Ascending aorta (tissue), 2 donors: ENCODE measurements at regions not wholly inside any gene's neighbourhood (a gene's known extent, or its start where the extent isn't known, plus 50 kb on each side); places are given as distances from the start of the nearest gene placed in this dataset.
A peak's percentile ranks its signal among the peaks of the same experiment; 100 is the strongest.

Source experiments
- DNase-seq, 2 donors: peaks; one replicate each; pipeline ENCODE4 v3.0.0-alpha.2; 2019; ENCODE audit warnings: low spot score in 2 of 2
- H3K27ac ChIP-seq, 2 donors: fragments of 200-600 bp; sonication (generic); one replicate each; pipeline ENCODE4 v1.5.1; 2016 to 2017; ENCODE audit warnings: mild to moderate bottlenecking in 1 of 2
- H3K27me3 ChIP-seq: fragments of 200-600 bp; sonication (generic); one replicate; pipeline ENCODE4 v1.5.1; 2017
- H3K36me3 ChIP-seq, 2 donors: fragments of 200-600 bp; sonication (generic); one replicate each; pipeline ENCODE4 v1.5.1; 2016
- H3K4me1 ChIP-seq, 2 donors: fragments of 200-600 bp; sonication (generic); one replicate each; pipeline ENCODE4 v1.5.1; 2016 to 2017; ENCODE audit warnings: mild to moderate bottlenecking in 1 of 2
- H3K4me3 ChIP-seq, 2 donors: fragments of 200-600 bp; sonication (generic); one replicate each; pipeline ENCODE4 v1.5.1; 2016 to 2017; ENCODE audit warnings: mild to moderate bottlenecking in 1 of 2
- H3K9me3 ChIP-seq, 2 donors: fragments of 200-600 bp; sonication (generic); one replicate each; pipeline ENCODE4 v1.5.1; 2016
- intact Hi-C: fragments of 100-400 bp; cut with DNase I; formaldehyde crosslinking; loops from one replicate; pipeline ENCODE4 v1.15.1; 2023
- TF ChIP-seq, protein P1 (sequence below), 3 experiments: fragments of 200-600 bp in 2 of 3; fragments of 450-650 bp in 1 of 3; sonication (generic) in 2 of 3; IDR thresholded peaks; one replicate each; pipeline ENCODE4 v1.5.1; 2016 to 2019; ENCODE audit warnings: antibody characterized with exemption in 3 of 3, mild to moderate bottlenecking in 1 of 3, moderate library complexity in 1 of 3

DNA sequence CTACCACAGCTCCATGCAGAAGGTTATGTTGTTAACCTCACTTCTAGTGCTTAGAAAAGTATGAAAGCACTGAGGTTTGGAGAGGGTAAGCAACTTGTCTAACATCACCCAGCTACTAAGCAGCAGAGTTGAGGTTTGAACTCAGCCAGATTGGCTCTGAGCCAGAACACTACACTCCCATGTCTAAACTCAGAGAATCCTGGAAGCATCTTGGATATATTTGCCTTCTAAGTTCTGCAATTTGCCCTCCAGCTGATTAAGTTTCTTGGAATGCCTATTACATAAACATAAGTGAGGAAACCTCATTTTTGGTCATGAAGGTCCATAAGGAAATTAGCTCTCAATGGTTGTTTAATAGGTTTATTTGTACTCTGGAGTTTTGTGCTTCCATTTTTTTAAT, 78.1 kb upstream of the PHYHIPL start:
- H3K4me1 ChIP-seq = peaks cover 0 to 7% of the 10 kb centered on the region in 2 donors
- peak overlapping the region in 1 of 2 donors; percentile 24 for H3K27ac ChIP-seq
- no peak overlapping the region for H3K4me3 ChIP-seq
- no peaks in the 10 kb centered on the region for H3K9me3 ChIP-seq
- intact Hi-C loops = no loop called here
- H3K27me3 ChIP-seq = no peaks in the 10 kb centered on the region
- DNase-seq = no peak
- no peaks in the 10 kb centered on the region for H3K36me3 ChIP-seq
- TF ChIP-seq, protein P1, sequence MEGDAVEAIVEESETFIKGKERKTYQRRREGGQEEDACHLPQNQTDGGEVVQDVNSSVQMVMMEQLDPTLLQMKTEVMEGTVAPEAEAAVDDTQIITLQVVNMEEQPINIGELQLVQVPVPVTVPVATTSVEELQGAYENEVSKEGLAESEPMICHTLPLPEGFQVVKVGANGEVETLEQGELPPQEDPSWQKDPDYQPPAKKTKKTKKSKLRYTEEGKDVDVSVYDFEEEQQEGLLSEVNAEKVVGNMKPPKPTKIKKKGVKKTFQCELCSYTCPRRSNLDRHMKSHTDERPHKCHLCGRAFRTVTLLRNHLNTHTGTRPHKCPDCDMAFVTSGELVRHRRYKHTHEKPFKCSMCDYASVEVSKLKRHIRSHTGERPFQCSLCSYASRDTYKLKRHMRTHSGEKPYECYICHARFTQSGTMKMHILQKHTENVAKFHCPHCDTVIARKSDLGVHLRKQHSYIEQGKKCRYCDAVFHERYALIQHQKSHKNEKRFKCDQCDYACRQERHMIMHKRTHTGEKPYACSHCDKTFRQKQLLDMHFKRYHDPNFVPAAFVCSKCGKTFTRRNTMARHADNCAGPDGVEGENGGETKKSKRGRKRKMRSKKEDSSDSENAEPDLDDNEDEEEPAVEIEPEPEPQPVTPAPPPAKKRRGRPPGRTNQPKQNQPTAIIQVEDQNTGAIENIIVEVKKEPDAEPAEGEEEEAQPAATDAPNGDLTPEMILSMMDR (IDR thresholded peaks at IDR 0.05) = no peak

DNA sequence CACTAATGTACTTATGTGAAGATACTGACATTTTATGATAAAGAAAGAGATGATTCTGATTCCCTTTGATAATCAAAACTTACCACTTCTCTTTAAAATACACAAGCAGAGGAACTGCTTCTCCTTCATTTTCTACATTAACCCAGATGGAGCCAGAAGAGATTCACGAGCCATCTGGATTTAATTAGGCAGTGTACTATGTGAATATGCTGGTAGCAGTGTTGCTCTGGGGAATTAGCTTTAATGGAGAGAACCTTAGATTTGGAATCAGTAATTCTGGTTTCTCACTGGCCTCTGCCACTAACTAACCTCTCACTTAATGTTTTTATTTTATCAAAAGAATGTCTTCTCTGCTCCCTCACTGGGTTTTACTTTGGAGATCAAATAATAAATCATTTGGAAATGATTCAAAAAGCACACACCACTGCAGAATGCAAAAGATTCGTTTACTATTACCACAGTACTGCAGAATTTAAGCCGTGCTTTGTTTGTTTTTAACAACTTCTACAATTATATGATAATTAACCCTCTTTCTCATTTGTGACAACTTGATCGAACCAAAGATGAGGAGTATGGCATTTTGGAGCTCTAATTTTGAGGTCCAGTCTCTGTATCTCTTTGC, 77.5 kb upstream of the PHYHIPL start:
- Histone ChIP-seq H3K4me3 (no peak overlapping the region), H3K27ac (peak overlapping the region in 1 of 2 donors; percentile 24), H3K27me3 (no peaks in the 10 kb centered on the region), H3K4me1 (peaks cover 0 to 2% of the 10 kb centered on the region in 2 donors), H3K9me3 (no peaks in the 10 kb centered on the region), H3K36me3 (no peaks in the 10 kb centered on the region)
- TF ChIP-seq, protein P1 (IDR thresholded peaks at IDR 0.05) = no peak
- intact Hi-C loops = no loop called here
- no peak for DNase-seq

DNA sequence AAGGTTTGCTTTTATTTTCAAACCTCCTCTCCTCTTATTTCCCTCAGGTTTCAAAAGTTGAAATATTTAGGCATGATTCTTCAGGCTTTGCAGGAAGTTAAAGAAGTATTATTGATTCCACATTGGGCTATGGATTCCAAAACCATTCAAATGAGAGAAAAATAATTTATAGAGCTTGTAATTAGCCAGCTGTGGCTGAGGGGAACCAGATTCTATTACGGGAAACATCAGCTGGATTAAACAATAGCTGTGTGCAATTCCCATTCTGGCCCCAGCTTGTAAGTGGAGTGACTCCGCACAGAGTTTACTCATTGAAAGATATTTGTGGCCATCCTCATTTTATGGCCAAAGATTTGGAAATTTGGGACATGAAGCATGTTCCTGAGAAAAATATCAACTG, 77.0 kb upstream of the PHYHIPL start:
- Histone ChIP-seq H3K9me3 (no peaks in the 10 kb centered on the region), H3K27ac (no peak overlapping the region), H3K27me3 (no peaks in the 10 kb centered on the region), H3K36me3 (no peaks in the 10 kb centered on the region), H3K4me1 (peaks cover 0 to 2% of the 10 kb centered on the region in 2 donors), H3K4me3 (no peak overlapping the region)
- no peak for DNase-seq
- TF ChIP-seq, protein P1 (IDR thresholded peaks at IDR 0.05) = no peak
- intact Hi-C loops = no loop called here

DNA sequence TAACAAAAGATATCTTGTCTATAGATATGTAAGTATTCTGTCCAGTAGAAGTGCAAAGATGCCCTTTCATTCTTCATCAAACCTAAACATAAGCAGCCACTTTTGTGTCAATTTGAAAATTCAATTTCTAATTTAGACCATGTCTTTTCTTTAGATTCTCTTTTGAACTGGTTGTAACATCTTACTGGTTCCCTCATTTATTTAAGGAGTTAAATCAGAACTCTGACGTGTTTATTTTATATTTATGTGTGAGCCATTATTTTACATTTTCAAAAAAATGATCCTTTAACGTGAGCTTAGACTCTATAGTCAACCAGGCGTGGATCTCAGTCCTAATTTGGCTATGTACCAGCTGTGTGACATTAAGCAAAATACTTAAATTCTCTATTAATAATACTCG, 74.0 kb upstream of the PHYHIPL start:
- Histone ChIP-seq H3K9me3 (no peaks in the 10 kb centered on the region), H3K4me1 (peaks cover 0 to 2% of the 10 kb centered on the region in 2 donors), H3K27ac (no peak overlapping the region), H3K27me3 (no peaks in the 10 kb centered on the region), H3K4me3 (no peak overlapping the region), H3K36me3 (no peaks in the 10 kb centered on the region)
- TF ChIP-seq, protein P1 (IDR thresholded peaks at IDR 0.05) = no peak
- intact Hi-C loops = no loop called here
- no peak for DNase-seq

DNA sequence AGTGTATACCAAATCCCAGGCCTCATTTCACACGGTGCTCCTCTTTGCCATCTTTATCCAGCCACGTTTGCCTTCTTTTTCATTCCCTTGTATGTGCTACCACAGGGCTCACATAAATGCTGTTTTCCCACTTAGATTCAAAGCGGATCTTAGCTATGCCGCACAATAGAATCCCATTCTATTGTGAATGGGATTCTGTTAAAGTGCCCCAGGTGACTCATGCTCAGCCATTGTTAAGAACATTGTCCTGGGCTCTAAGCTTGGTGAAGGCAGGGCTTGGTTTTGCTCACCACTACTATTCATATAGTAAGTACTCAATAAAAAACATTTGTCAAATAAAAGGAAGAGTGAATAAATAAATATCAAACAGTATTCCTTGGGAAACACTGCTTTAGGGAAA, 72.3 kb upstream of the PHYHIPL start:
- Histone ChIP-seq H3K9me3 (no peaks in the 10 kb centered on the region), H3K36me3 (no peaks in the 10 kb centered on the region), H3K27me3 (no peaks in the 10 kb centered on the region), H3K4me1 (no peaks in the 10 kb centered on the region), H3K27ac (no peak overlapping the region), H3K4me3 (no peak overlapping the region)
- DNase-seq = no peak
- TF ChIP-seq, protein P1 (IDR thresholded peaks at IDR 0.05) = no peak
- intact Hi-C loops = no loop called here

DNA sequence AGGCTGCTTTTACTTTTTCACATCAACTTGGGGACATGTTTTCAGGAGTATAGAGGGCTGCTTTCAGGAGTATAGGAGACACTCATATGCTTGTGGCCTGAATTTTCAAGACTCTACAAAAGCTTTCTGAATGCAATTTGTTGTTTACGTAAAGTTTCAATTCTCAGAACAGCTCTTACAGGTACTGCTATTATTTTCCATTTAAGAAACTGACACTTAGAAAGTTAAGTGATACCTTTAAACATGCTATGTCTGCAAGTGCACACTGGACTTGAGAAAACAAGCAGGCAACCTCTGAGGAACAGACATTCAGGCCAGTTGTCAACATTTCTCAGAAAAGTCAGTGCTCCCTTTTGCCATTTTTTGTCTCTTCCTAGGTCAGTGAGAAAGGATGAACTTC, 70.0 kb upstream of the PHYHIPL start:
- intact Hi-C loops = no loop called here
- no peak for DNase-seq
- Histone ChIP-seq H3K4me3 (no peak overlapping the region), H3K36me3 (no peaks in the 10 kb centered on the region), H3K27me3 (no peaks in the 10 kb centered on the region), H3K4me1 (no peaks in the 10 kb centered on the region), H3K27ac (no peak overlapping the region), H3K9me3 (no peaks in the 10 kb centered on the region)
- TF ChIP-seq, protein P1 (IDR thresholded peaks at IDR 0.05) = no peak
